ENCODE measurements at regions not wholly inside any gene's neighbourhood (a gene's known extent, or its start where the extent isn't known, plus 50 kb on each side); places are given as distances from the start of the nearest gene placed in this dataset.
A peak's percentile ranks its signal among the peaks of the same experiment; 100 is the strongest.

- peak; percentile 23 for DNase-seq (ENCODE audit: low spot score)
Measured at GRCh38 chr10:108434559-108435252, 1270.2 kb upstream of the SORCS1 start.

GRCh38 chr10:108427146-108427545 lies 1262.6 kb upstream of the SORCS1 start:
- DNase-seq (ENCODE audit: low spot score) = no peak

- no peak for DNase-seq (ENCODE audit: low spot score)
Measured at GRCh38 chr10:108425283-108425964, 1260.9 kb upstream of the SORCS1 start.

GRCh38 chr10:108424656-108425055 lies 1260.2 kb upstream of the SORCS1 start:
- peak; percentile 45 for DNase-seq (ENCODE audit: low spot score)

GRCh38 chr10:108422286-108422685 lies 1257.8 kb upstream of the SORCS1 start:
- DNase-seq (ENCODE audit: low spot score) = no peak

- DNase-seq (ENCODE audit: low spot score) = no peak
Measured at GRCh38 chr10:108421266-108421665, 1256.8 kb upstream of the SORCS1 start.

GRCh38 chr10:108413954-108414353 lies 1249.4 kb upstream of the SORCS1 start:
- DNase-seq (ENCODE audit: low spot score) = no peak

- DNase-seq (ENCODE audit: low spot score) = no peak
Measured at GRCh38 chr10:108412323-108412722, 1247.8 kb upstream of the SORCS1 start.

GRCh38 chr10:108411894-108412293 lies 1247.4 kb upstream of the SORCS1 start:
- DNase-seq (ENCODE audit: low spot score) = no peak

- DNase-seq (ENCODE audit: low spot score) = no peak
Measured at GRCh38 chr10:108411206-108411605, 1246.7 kb upstream of the SORCS1 start.

GRCh38 chr10:108410236-108410635 lies 1245.7 kb upstream of the SORCS1 start:
- no peak for DNase-seq (ENCODE audit: low spot score)

GRCh38 chr10:108409306-108409705 lies 1244.8 kb upstream of the SORCS1 start:
- DNase-seq (ENCODE audit: low spot score) = no peak

GRCh38 chr10:108404155-108404554 lies 1239.6 kb upstream of the SORCS1 start:
- no peak for DNase-seq (ENCODE audit: low spot score)

- DNase-seq (ENCODE audit: low spot score) = no peak
Measured at GRCh38 chr10:108399465-108399864, 1235.0 kb upstream of the SORCS1 start.

- DNase-seq (ENCODE audit: low spot score) = peak; percentile 66
Measured at GRCh38 chr10:108393089-108393488, 1228.6 kb upstream of the SORCS1 start.

- DNase-seq (ENCODE audit: low spot score) = peak; percentile 66
Measured at GRCh38 chr10:108392286-108392685, 1227.8 kb upstream of the SORCS1 start.

- no peak for DNase-seq (ENCODE audit: low spot score)
Measured at GRCh38 chr10:108388706-108389105, 1224.2 kb upstream of the SORCS1 start.

GRCh38 chr10:108385963-108386362 lies 1221.5 kb upstream of the SORCS1 start:
- no peak for DNase-seq (ENCODE audit: low spot score)

GRCh38 chr10:108384378-108384777 lies 1219.9 kb upstream of the SORCS1 start:
- no peak for DNase-seq (ENCODE audit: low spot score)

- no peak for DNase-seq (ENCODE audit: low spot score)
Measured at GRCh38 chr10:108378779-108379178, 1214.3 kb upstream of the SORCS1 start.

- no peak for DNase-seq (ENCODE audit: low spot score)
Measured at GRCh38 chr10:108375691-108376090, 1211.2 kb upstream of the SORCS1 start.

GRCh38 chr10:108374991-108375390 lies 1210.5 kb upstream of the SORCS1 start:
- no peak for DNase-seq (ENCODE audit: low spot score)

- no peak for DNase-seq (ENCODE audit: low spot score)
Measured at GRCh38 chr10:108365541-108365940, 1201.0 kb upstream of the SORCS1 start.

GRCh38 chr10:108363576-108363975 lies 1199.1 kb upstream of the SORCS1 start:
- no peak for DNase-seq (ENCODE audit: low spot score)

All from A172 (cell line).